Iris pigment epithelial cell (primary cell): ENCODE measurements at regions not wholly inside any gene's neighbourhood (a gene's known extent, or its start where the extent isn't known, plus 50 kb on each side); places are given as distances from the start of the nearest gene placed in this dataset.
A peak's percentile ranks its signal among the peaks of the same experiment; 100 is the strongest.
"Not testable (repeated sequence)": the region's sequence is repeated elsewhere in the genome, so short reads cannot be mapped to it uniquely, and the experiment has no call there.

Experiments used
- DNase-seq: peaks from one replicate; pipeline ENCODE4 v3.0.0-alpha.2; 2011; ENCODE audit warnings: low read depth

GRCh38 chr2:120625865-120626560, 109.7 kb upstream of the GLI2 start:
- no peak for DNase-seq

DNA sequence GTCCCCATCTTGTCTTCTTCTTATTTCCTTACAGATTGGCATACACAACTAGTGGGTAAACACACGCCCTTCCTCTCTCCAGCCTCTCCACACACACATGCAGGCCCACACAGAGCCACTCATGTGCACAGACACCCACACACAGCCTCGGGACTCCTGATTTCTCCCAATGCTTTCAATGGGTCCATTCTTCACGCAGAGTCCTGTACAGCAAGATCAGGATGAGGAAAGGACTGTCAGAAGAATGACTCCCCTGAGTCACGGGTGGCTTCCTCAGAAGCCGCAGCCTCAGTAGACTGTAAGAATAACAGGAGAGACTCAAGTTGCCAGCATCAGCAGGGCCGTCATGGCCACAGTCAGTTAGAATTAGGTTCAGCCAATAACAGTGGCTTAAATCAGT, 109.1 kb upstream of the GLI2 start:
- no peak for DNase-seq

GRCh38 chr2:120628248-120628647, 107.4 kb upstream of the GLI2 start:
- no peak for DNase-seq

- no peak for DNase-seq
Observed at GRCh38 chr2:120629241-120629895, 106.3 kb upstream of the GLI2 start.

GRCh38 chr2:120630031-120630701, 105.5 kb upstream of the GLI2 start:
- DNase-seq = no peak

- DNase-seq = no peak
Observed at GRCh38 chr2:120631236-120631635, 104.4 kb upstream of the GLI2 start.

GRCh38 chr2:120631724-120632123, 103.9 kb upstream of the GLI2 start:
- no peak for DNase-seq

- DNase-seq = no peak
Observed at GRCh38 chr2:120632796-120633646, 102.6 kb upstream of the GLI2 start.

GRCh38 chr2:120634533-120634932, 101.1 kb upstream of the GLI2 start:
- DNase-seq = no peak

DNA sequence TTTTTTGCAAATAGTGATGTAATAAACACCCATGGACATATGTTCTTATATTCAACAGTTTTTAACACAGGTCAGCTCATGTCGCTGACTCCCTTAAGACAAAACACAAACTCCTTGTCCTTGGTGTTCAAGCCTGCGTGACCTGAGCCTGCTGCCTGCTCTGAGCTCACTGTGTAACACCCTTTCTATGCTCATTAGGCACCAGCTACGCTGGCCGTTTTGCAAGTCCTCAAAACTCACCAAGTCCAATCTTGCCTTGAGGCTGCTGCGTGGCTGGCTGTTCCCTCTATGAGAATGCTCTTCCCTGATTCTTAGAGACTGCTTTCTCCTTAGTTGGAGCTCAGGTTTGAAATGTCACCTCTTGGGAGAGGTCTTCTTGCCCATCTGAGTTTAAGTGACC, 100.5 kb upstream of the GLI2 start:
- no peak for DNase-seq

GRCh38 chr2:120637847-120638246, 97.8 kb upstream of the GLI2 start:
- DNase-seq = no peak

DNA sequence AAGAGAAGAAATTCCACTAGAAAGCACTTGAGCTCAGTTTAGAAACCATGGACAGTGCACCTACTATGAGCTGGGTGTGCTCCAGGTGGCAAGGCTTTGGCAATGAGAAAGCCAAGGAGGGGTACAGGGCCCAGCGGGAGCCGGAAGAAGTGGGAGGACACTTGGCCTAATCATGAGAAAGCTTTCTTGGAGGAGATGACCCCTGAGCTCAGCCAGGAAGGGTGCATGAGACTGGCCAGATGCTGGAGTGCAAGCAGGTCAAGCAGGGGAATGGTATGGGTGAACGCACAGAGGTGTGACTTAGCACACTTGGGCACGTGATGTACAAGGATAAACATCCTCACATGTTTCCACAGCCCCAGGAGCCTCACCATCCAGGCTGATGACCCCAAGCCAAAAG, 97.2 kb upstream of the GLI2 start:
- no peak for DNase-seq

DNA sequence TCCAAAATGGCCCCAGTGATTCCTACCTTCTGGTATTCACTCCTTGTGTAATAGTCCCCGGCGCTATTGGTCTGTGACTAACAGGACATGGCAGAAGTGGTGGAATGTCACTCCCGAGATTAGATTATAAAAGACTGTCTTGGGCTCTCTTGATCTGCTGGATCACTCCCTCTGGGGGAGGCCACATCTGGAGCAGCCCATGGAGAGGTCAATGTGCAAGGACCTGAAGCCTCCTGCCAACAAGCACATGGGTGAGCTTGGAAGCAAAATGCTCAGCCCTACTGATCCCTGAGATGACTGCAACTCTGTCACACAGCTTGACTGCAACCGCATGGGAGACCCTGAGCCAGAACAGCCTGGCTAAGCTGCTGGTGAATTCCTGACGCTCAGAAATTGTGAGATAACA, 94.3 kb upstream of the GLI2 start:
- peak; percentile 11 for DNase-seq

GRCh38 chr2:120642646-120643045, 93.0 kb upstream of the GLI2 start:
- no peak for DNase-seq

DNA sequence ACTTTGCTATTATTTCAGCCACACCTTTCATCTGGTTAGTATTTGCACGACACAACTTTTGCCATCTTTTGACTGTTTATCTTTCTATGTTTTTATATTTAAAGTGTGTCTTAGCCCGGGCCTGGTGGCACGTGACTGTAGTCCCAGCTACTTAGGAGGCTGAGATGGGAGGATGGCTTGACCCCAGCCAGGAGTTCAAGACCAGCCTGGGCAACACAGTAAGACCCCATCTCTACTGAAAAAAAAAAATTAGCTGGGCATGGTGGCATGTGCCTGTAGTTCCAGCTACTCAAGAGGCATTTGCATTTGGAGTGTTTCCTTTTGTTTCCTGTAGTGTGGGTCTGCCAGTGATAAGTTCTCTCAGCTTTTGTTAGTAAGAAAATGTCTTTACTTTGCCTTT, 88.7 kb upstream of the GLI2 start:
- no peak for DNase-seq

DNA sequence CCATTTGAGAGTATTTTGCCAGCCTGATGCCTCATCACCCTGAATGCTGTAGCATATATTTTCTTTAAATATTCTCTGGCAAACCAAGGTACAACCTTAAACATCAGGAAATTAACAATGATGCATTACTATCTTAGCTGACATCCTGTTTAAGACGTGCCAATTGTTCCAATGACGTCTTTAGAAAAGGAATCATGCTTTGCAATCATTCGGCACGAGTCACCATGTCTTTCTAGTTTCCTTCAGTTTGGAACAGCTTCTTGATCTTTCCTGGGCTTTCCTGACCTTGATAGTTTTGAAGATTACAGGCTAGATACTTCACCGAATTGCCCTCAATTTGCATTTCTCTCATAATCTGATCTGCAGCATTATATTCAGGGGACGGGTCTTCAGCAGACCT, 88.2 kb upstream of the GLI2 start:
- DNase-seq = peak; percentile 13

- DNase-seq = not testable (repeated sequence)
Observed at GRCh38 chr2:120649381-120649780, 86.3 kb upstream of the GLI2 start.

GRCh38 chr2:120650022-120650644, 85.5 kb upstream of the GLI2 start:
- DNase-seq = no peak

GRCh38 chr2:120651818-120652217, 83.8 kb upstream of the GLI2 start:
- DNase-seq = no peak

DNA sequence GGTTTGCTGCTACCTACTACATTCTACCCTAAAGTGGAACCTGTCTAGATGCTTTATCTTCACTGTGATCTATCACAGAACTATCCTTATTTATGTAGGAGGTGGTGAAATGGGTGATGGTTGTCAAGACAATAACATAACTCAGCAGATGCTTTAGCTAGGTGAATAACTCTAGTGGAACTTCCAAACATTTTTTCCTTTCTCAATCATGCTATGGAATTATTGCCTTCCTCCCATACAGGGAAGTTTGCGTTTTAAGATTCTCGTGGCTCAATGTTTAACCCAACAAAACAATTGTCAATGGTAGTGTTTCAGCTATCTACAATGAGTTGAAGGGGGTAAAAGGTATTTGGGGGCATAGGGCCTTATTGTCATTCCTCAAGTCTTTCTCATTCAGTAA, 82.6 kb upstream of the GLI2 start:
- DNase-seq = no peak

- no peak for DNase-seq
Observed at GRCh38 chr2:120653871-120654270, 81.8 kb upstream of the GLI2 start.
